ACC112 (cell line): ENCODE measurements at regions not wholly inside any gene's neighbourhood (a gene's known extent, or its start where the extent isn't known, plus 50 kb on each side); places are given as distances from the start of the nearest gene placed in this dataset.
"Not testable (repeated sequence)": the region's sequence is repeated elsewhere in the genome, so short reads cannot be mapped to it uniquely, and the experiment has no call there.

ENCODE experiments used
- H2AFZ ChIP-seq: fragments of 200-600 bp; sonication (generic); one replicate; pipeline ENCODE4 v1.6.0; 2017; ENCODE audit warnings: antibody characterized with exemption, low read length; ENCODE audit not compliant: unreplicated experiment
- H3K27ac ChIP-seq: fragments of 200-600 bp; sonication (generic); 2 replicates; pipeline ENCODE4 v1.5.1; 2014; ENCODE audit warnings: low read depth, mild to moderate bottlenecking, antibody characterized with exemption, low read length, moderate library complexity
- H3K27me3 ChIP-seq: fragments of 200-600 bp; sonication (generic); 2 replicates; pipeline ENCODE4 v1.6.1; 2014; ENCODE audit warnings: mild to moderate bottlenecking, antibody characterized with exemption, low read length, moderate library complexity, mixed read lengths; ENCODE audit not compliant: insufficient read depth
- H3K36me3 ChIP-seq: fragments of 200-600 bp; sonication (generic); 2 replicates; pipeline ENCODE4 v1.6.1; 2016; ENCODE audit warnings: mild to moderate bottlenecking, antibody characterized with exemption, low read length, moderate library complexity, mixed read lengths; ENCODE audit not compliant: insufficient read depth
- H3K4me1 ChIP-seq: fragments of 200-600 bp; sonication (generic); one replicate; pipeline ENCODE4 v1.6.1; 2016; ENCODE audit warnings: low read length, mixed read lengths; ENCODE audit not compliant: insufficient read depth, unreplicated experiment, control insufficient read depth
- H3K4me3 ChIP-seq: fragments of 200-600 bp; sonication (generic); 2 replicates; pipeline ENCODE4 v1.5.1; 2014; ENCODE audit warnings: mild to moderate bottlenecking, low read depth, low read length
- H3K79me2 ChIP-seq: fragments of 200-600 bp; sonication (generic); one replicate; pipeline ENCODE4 v1.6.0; 2016; ENCODE audit warnings: low read length; ENCODE audit not compliant: control insufficient read depth, unreplicated experiment, insufficient read depth

DNA sequence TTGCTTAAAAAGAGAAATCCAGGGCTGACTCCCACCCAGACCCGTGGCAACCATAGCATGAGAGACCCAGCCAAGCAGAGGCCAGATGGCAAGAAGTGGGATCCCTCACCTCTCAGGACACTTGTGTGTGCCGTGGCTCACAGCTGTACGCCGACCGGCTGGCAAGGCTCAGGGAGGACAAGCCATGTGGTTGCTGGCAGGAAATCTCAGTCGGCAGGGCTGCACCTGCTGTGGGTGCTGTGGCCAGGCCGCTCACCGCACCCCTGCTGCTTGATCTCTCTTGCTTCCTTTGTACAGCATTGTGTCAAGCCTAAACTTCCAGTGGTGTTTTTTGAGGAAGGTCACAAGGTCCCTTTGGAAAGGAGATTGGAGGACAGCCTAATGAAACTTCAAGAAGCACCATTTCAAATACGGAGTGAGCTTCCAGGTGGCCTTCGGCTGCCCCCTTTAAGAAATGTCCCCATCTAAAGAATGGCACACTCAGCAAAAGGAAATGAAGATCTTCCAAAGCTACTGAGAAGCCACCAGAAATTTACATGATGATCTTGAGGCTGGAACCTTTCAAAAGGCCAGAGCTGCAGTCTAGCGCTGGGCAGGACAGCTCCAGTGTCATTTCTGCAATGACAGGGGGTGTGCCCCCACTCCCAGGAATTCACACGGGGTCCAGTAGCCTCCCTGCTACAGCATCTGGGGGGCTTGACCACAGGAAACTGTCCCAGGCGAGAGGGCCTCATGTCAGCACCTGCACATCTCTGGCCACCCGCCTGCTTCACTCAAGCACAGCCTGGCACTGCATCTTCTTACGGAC is 409.0 kb upstream of the MGMT start:
- H3K4me1 ChIP-seq: no peaks in the 10 kb centered on the region
- no peak overlapping the region for H3K4me3 ChIP-seq
- no peak overlapping the region for H3K27ac ChIP-seq
- no peaks in the 10 kb centered on the region for H3K79me2 ChIP-seq
- H3K36me3 ChIP-seq: no peaks in the 10 kb centered on the region
- H2AFZ ChIP-seq: no peak overlapping the region
- no peaks in the 10 kb centered on the region for H3K27me3 ChIP-seq

- Histone ChIP-seq H3K79me2 (no peaks in the 10 kb centered on the region), H3K4me1 (no peaks in the 10 kb centered on the region), H3K27me3 (no peaks in the 10 kb centered on the region), H3K36me3 (no peaks in the 10 kb centered on the region), H2AFZ (no peak overlapping the region), H3K4me3 (no peak overlapping the region), H3K27ac (no peak overlapping the region)
Observed at GRCh38 chr10:129058664-129059155, 408.3 kb upstream of the MGMT start.

GRCh38 chr10:129059977-129060376 is 407.1 kb upstream of the MGMT start:
- no peaks in the 10 kb centered on the region for H3K4me1 ChIP-seq
- no peaks in the 10 kb centered on the region for H3K27me3 ChIP-seq
- no peak overlapping the region for H3K27ac ChIP-seq
- H2AFZ ChIP-seq: no peak overlapping the region
- H3K36me3 ChIP-seq: no peaks in the 10 kb centered on the region
- no peaks in the 10 kb centered on the region for H3K79me2 ChIP-seq
- no peak overlapping the region for H3K4me3 ChIP-seq

DNA sequence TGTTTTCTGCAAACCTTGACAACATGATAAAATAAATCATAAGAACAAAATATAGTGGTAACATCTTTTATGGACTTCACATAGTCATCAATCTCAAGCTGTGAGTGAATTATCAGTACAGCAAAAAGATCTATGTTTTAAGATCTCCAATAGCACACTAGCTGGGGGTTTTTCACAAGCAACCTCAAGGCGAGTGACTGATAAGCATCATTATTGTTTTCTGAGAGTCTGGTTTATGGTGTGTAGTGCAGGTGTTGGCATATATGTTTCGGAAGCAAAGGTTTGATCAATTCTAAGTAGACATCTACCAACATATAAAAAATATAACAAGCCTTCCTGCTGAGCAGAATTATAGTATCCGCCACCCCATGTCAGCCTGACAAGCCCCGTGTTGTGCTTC is 403.8 kb upstream of the MGMT start:
- no peaks in the 10 kb centered on the region for H3K4me1 ChIP-seq
- H3K27me3 ChIP-seq: no peaks in the 10 kb centered on the region
- no peaks in the 10 kb centered on the region for H3K36me3 ChIP-seq
- no peak overlapping the region for H2AFZ ChIP-seq
- H3K79me2 ChIP-seq: no peaks in the 10 kb centered on the region
- H3K27ac ChIP-seq: no peak overlapping the region
- H3K4me3 ChIP-seq: no peak overlapping the region

DNA sequence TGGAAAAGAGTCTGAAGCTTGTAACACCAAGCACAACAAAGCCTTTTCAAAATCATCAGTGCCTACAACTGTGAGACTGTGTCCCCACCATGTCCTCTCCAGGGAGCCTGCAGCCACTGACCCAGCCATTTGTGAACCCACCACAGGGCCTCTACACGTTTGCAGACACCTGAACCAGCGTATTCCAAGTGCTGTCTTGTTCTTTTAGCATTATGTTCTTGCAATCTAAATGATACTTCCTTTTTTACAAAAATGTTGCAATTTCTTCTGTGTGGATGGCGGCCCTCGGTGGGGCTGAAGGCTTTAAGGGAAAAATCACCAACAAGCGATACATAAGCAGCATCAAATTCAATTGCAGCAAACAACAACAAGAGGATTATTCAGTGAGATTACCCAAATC is 403.2 kb upstream of the MGMT start:
- H3K79me2 ChIP-seq: no peaks in the 10 kb centered on the region
- no peak overlapping the region for H2AFZ ChIP-seq
- no peak overlapping the region for H3K4me3 ChIP-seq
- no peaks in the 10 kb centered on the region for H3K36me3 ChIP-seq
- no peaks in the 10 kb centered on the region for H3K4me1 ChIP-seq
- no peak overlapping the region for H3K27ac ChIP-seq
- no peaks in the 10 kb centered on the region for H3K27me3 ChIP-seq

GRCh38 chr10:129066529-129066928 is 400.5 kb upstream of the MGMT start:
- H3K4me3 ChIP-seq, H3K79me2 ChIP-seq, H3K27me3 ChIP-seq, H2AFZ ChIP-seq, H3K4me1 ChIP-seq, H3K36me3 ChIP-seq, H3K27ac ChIP-seq: not testable (repeated sequence)

DNA sequence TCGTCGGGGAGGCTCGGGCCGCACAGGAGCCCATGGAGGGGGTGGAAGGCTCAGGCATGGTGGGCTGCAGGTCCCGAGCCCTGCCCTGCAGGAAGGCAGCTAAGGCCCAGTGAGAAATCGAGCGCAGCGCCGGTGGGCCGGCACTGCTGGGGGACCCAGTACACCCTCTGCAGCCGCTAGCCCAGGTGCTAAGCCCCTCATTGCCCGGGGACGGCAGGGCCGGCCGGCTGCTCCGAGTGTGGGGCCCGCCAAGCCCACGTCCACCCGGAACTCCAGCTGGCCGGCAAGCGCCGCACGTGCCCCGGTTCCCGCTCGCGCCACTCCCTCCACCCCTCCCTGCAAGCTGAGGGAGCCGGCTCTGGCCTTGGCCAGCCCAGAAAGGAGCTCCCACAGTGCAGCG is 395.6 kb upstream of the MGMT start:
- not testable (repeated sequence) for H2AFZ ChIP-seq, H3K79me2 ChIP-seq, H3K4me1 ChIP-seq, H3K36me3 ChIP-seq, H3K4me3 ChIP-seq, H3K27ac ChIP-seq, H3K27me3 ChIP-seq

DNA sequence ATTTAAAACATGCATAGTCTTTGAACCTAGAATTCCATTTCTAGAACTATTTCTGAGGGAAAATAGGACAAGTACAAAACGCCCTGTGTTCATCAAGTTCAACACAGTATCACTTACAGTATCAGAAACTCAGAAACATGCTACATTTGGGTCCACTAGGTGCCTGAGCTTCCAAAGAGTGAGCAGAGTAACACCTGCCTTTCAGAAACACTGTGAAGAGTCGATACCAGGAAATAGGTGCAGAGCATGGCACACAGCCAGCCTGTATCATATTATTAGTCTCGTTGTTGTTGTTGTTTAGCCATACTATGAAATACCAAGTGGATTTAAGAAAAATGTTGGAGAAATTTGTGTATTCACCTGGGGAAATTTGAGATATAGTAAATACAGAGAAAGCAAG is 392.1 kb upstream of the MGMT start:
- no peaks in the 10 kb centered on the region for H3K4me1 ChIP-seq
- H3K27me3 ChIP-seq: no peaks in the 10 kb centered on the region
- no peak overlapping the region for H3K4me3 ChIP-seq
- no peak overlapping the region for H2AFZ ChIP-seq
- H3K27ac ChIP-seq: no peak overlapping the region
- no peaks in the 10 kb centered on the region for H3K36me3 ChIP-seq
- no peaks in the 10 kb centered on the region for H3K79me2 ChIP-seq

DNA sequence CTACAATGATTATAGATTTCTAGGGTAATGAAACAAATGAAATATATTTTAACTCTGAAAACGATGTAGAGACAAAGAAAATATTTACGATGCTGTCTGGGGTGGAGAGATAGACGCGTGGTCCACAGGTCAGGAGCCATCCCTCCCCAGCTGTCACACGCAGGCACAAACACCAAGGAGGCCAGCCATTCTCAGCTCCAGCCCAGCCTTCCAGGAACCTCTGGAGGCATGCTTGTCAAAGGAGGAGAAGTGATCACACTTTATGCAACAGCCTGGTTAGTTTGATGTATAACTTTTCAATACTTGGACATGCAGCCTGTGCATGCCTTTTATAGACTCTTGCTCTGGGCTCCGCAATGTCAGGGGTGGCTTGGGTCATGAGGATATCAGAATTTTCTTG is 391.5 kb upstream of the MGMT start:
- Histone ChIP-seq H3K27me3 (no peaks in the 10 kb centered on the region), H3K79me2 (no peaks in the 10 kb centered on the region), H3K4me3 (no peak overlapping the region), H3K4me1 (no peaks in the 10 kb centered on the region), H3K27ac (no peak overlapping the region), H2AFZ (no peak overlapping the region), H3K36me3 (no peaks in the 10 kb centered on the region)

- H3K4me3 ChIP-seq: no peak overlapping the region
- H3K4me1 ChIP-seq: no peaks in the 10 kb centered on the region
- no peaks in the 10 kb centered on the region for H3K36me3 ChIP-seq
- H3K27ac ChIP-seq: no peak overlapping the region
- H3K27me3 ChIP-seq: no peaks in the 10 kb centered on the region
- H3K79me2 ChIP-seq: no peaks in the 10 kb centered on the region
- H2AFZ ChIP-seq: no peak overlapping the region
Observed at GRCh38 chr10:129075927-129076326, 391.1 kb upstream of the MGMT start.

- no peak overlapping the region for H3K27ac ChIP-seq
- no peak overlapping the region for H2AFZ ChIP-seq
- no peaks in the 10 kb centered on the region for H3K36me3 ChIP-seq
- H3K79me2 ChIP-seq: no peaks in the 10 kb centered on the region
- no peak overlapping the region for H3K4me3 ChIP-seq
- H3K27me3 ChIP-seq: no peaks in the 10 kb centered on the region
- no peaks in the 10 kb centered on the region for H3K4me1 ChIP-seq
Observed at GRCh38 chr10:129078346-129078745, 388.7 kb upstream of the MGMT start.
